Mononuclear cell (primary cell): ENCODE measurements at regions not wholly inside any gene's neighbourhood (a gene's known extent, or its start where the extent isn't known, plus 50 kb on each side); places are given as distances from the start of the nearest gene placed in this dataset.

Experiments used
- H3K27me3 ChIP-seq: 2 replicates; pipeline ENCODE4 v1.6.0; 2011; ENCODE audit warnings: low read length, control low read depth; ENCODE audit not compliant: insufficient read depth
- H3K4me1 ChIP-seq: 2 replicates; pipeline ENCODE4 v1.5.1; 2011; ENCODE audit warnings: mild to moderate bottlenecking, low read length, control low read depth; ENCODE audit not compliant: insufficient read depth
- H3K4me3 ChIP-seq: 2 replicates; pipeline ENCODE4 v1.5.1; 2011; ENCODE audit warnings: mild to moderate bottlenecking, low read length, moderate library complexity
- H3K9me3 ChIP-seq: 2 replicates; pipeline ENCODE4 v1.5.1; 2011; ENCODE audit warnings: low read depth, mild to moderate bottlenecking, control low read depth, low read length

- H3K4me1 ChIP-seq, result peaks cover 15% of the 10 kb centered on the region
- H3K27me3 ChIP-seq, result no peaks in the 10 kb centered on the region
- H3K4me3 ChIP-seq, result no peak overlapping the region
- H3K9me3 ChIP-seq, result no peaks in the 10 kb centered on the region
These were observed 186.9 kb upstream of the ECI2 start for GRCh38 chr6:4322134-4322845.

GRCh38 chr6:4320860-4321259 is 185.5 kb upstream of the ECI2 start:
- Histone ChIP-seq H3K27me3 (no peaks in the 10 kb centered on the region), H3K4me3 (no peak overlapping the region), H3K9me3 (no peaks in the 10 kb centered on the region), H3K4me1 (peaks cover 21% of the 10 kb centered on the region)

DNA sequence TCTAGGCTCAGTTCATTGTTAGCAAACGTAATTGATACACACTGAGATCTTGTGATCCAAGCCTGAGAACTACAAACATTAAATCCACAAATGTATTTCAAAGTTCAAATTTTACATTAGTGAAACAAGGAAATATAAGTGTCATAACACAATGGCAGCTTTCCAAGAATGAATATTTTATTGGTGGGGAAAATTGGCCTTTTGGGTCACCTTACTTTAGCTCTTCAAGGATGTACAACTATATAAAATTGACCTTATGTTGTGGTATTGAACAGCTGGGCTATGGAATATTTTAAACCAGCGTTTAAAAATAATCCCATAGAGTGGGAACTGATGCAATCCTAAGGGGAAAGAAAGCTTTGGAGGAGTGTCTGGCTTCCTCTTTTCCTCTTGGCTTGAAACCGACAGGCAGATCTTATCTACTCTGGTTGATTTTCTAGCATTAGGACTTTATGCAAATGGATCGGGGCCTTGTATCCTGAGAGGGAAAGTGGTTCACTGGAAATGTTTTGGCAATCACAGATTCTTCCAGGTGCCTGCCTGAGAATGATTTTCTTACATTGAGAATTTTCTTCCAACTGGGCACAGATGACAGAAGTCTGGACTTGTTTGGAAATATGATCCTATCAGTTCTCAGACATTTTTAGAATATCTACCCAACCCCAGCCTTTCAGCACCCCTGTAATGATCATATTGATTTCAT is 184.8 kb upstream of the ECI2 start:
- no peak overlapping the region for H3K4me3 ChIP-seq
- no peaks in the 10 kb centered on the region for H3K9me3 ChIP-seq
- no peaks in the 10 kb centered on the region for H3K27me3 ChIP-seq

DNA sequence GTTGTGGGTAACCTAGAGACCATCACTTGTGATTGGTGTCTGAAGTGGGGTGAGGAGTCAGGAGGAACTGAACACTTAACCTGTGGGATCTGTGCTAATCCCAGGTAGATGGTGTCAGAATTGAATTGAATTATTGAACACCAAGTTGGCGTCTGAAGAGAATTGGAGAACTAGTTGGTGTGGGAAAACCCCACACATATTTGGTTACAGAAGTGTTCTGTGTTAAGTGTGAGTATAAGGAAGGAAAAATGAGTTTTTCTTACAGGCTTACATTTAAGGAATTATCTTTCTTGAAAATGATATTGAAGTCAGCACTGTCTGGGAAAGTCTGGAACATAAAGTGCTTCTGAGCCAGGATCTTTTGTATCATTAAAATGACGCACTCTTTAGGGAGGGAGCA is 182.9 kb upstream of the ECI2 start:
- peaks cover 21% of the 10 kb centered on the region for H3K4me1 ChIP-seq
- H3K27me3 ChIP-seq, result no peaks in the 10 kb centered on the region
- no peaks in the 10 kb centered on the region for H3K9me3 ChIP-seq
- H3K4me3 ChIP-seq, result no peak overlapping the region

More for the DNA sequence above, 184.8 kb upstream of the ECI2 start:
- peaks cover 21% of the 10 kb centered on the region for H3K4me1 ChIP-seq

DNA sequence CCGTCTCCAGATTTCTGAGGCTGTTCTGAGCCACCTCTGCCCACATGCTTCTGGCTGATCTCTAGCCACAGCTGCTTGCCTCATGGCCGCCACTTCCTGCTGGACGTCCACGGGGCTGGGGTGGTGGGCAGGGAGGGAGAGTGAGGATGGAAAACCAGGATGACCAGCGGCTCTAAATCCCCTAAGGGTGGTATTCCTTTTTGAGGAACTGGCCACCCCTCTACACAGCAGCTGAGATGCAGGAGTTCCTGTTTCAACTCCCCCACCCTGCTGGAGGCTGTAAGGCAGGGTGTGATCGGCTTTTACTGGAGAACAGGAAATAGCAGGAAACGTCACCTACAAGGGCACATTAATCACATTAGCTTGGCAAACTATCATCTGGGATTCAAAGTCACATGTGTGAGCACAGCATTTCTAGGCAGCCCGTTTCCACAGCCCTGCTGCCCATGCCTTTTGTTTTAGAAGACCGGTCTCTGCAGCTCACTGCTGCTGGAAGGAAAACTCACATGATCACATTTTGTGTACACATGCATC is 181.6 kb upstream of the ECI2 start:
- H3K9me3 ChIP-seq, result peaks cover 13% of the 10 kb centered on the region
- H3K27me3 ChIP-seq, result no peaks in the 10 kb centered on the region
- H3K4me3 ChIP-seq, result no peak overlapping the region
- peaks cover 21% of the 10 kb centered on the region for H3K4me1 ChIP-seq

GRCh38 chr6:4314201-4314707 is 178.9 kb upstream of the ECI2 start:
- peaks cover 16% of the 10 kb centered on the region for H3K4me1 ChIP-seq
- peaks cover 29% of the 10 kb centered on the region for H3K9me3 ChIP-seq
- no peaks in the 10 kb centered on the region for H3K27me3 ChIP-seq
- no peak overlapping the region for H3K4me3 ChIP-seq

DNA sequence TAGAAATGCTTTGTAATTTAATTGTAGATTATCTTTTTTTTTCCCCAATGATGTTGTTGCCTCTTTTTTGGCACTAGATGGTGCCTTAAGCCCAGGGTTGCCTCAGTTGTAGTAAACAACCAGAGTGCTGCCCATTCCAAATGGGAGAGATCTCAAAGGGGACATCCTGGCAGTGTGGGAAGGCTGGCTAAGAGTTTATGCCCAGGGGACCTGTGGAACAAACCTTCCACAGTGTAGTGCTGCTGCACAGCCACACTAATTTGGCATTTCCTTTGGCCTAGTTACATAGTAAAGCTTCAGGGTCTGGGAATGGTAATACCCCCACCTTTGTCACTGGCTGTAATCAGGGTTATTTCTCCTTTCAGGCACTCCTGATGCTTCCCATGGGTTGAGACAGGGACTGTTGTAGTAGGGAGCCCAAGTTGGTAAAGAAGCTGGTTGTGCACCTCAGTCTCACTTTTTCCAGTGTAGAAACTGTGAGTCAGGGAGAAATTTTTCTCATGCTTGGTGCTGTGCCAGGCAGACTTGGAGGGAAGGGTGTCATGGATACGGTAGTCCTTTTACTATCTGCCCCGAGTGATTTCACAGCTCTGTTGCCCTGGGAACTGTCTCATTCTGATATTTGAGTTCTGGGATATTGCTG is 177.8 kb upstream of the ECI2 start:
- Histone ChIP-seq H3K9me3 (peaks cover 29% of the 10 kb centered on the region), H3K4me3 (no peak overlapping the region), H3K4me1 (peaks cover 15% of the 10 kb centered on the region), H3K27me3 (no peaks in the 10 kb centered on the region)

DNA sequence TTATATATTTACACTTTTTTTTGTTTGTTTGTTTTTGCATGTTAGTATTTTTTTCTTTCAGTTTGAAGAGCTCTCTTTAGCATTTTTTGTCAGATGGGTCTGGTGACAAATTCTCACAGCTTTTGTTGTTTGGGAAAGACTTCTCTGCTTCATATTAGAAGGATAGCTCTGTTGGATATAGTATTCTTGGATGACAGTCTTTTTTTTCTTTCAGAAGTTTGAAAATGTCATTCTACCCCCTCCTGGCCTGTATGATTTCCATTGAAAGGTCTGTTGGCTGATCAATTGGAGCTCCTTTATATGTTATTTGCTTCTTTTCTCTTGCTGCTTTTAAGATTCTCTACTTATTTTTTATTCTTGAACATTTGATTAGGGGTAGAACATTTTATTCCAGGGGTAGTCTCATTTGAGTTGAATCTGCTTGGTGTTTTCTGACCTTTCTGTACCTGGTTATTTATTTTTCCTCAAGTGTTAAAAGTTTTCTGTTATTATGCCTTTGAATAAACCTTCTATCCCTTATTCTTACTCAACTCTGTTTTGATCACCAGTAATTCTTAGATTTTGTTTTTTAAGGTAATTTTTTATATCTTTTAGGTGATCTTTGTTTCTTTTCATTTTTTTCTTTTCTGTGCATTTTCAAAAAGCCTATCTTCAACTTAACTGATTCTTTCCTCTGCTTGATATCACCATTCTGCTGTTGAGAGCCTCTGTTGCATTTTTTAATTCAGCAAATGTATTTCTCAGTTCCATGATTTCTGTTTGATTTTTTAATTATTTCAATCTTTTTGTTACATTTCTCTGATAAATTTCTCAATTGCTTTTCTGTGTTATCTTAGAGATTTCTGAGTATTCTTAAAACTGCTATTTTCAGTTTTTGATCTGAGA is 176.8 kb upstream of the ECI2 start:
- H3K4me1 ChIP-seq, result peaks cover 6% of the 10 kb centered on the region
- H3K9me3 ChIP-seq, result peaks cover 29% of the 10 kb centered on the region
- no peaks in the 10 kb centered on the region for H3K27me3 ChIP-seq
- no peak overlapping the region for H3K4me3 ChIP-seq

DNA sequence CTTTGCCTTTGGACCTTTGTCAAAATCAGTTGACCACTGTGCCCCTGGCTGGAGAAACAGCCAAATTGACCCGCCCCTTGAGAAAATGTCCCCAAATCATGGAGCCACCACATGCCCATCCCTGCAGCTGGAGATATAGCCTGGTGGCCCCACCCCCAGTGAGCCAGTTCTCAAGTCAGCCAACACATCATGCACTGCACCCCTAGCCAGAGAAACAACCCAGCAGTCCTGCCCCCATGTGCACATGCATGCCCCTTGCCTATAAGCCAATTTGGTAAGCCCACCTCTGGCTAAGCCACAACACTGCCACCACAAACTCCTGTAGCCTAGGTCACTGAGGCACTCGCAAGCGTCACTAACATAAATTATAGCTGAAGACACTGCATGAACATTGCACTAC is 174.2 kb upstream of the ECI2 start:
- no peaks in the 10 kb centered on the region for H3K4me1 ChIP-seq

GRCh38 chr6:4308364-4308763 is 173.0 kb upstream of the ECI2 start:
- peaks cover 29% of the 10 kb centered on the region for H3K9me3 ChIP-seq
- H3K27me3 ChIP-seq, result peaks cover 2% of the 10 kb centered on the region
- H3K4me1 ChIP-seq, result no peaks in the 10 kb centered on the region
- H3K4me3 ChIP-seq, result no peak overlapping the region

More for the DNA sequence above, 174.2 kb upstream of the ECI2 start:
- H3K9me3 ChIP-seq, result peaks cover 29% of the 10 kb centered on the region
- H3K4me3 ChIP-seq, result no peak overlapping the region
- H3K27me3 ChIP-seq, result peaks cover 2% of the 10 kb centered on the region

DNA sequence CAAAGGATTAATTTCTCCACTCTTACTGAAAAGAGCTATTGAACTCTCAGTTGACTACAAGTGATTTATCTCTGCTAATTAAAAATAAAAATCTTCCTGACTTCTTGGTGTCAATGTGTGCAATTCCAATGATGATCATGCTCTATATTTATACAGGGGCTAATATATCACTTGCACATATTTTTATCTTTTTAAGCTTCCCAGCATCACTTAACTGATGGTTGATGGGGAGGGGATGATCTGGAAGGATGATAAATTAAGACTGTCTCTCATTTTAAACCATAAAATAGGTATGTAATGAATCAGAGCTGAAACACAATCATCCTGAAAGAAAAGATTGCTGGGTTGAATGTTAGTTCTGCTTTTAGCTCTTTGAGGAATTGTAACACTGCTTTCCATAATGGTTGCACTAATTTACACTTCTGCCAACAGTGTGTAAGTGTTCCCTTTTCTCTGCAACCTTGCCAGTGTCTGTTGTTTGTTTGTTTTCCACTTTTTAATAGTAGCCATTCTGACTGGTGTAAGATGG is 169.6 kb upstream of the ECI2 start:
- H3K27me3 ChIP-seq, result peaks cover 2% of the 10 kb centered on the region
- H3K9me3 ChIP-seq, result no peaks in the 10 kb centered on the region
- H3K4me3 ChIP-seq, result no peak overlapping the region
- no peaks in the 10 kb centered on the region for H3K4me1 ChIP-seq

DNA sequence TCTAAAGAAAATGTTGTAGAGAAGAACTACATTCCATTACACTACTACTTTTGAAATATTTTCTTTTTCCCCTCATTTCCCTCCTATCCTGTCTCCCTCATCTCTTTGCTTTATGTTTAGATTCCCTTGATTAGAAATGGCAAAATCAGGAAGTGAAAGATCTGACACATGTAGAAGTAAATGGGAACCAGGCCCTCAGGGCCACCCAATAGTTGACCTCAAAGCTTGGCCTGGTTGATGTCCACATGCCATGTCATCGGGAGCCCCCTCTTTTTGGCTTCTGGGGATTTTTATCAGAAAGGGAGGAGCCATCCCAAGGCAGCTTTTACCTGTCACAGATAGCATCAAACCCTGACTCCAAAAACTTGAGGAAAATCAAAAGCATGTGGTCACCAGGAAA is 168.3 kb upstream of the ECI2 start:
- no peaks in the 10 kb centered on the region for H3K4me1 ChIP-seq
- peaks cover 2% of the 10 kb centered on the region for H3K27me3 ChIP-seq
- no peaks in the 10 kb centered on the region for H3K9me3 ChIP-seq
- no peak overlapping the region for H3K4me3 ChIP-seq

DNA sequence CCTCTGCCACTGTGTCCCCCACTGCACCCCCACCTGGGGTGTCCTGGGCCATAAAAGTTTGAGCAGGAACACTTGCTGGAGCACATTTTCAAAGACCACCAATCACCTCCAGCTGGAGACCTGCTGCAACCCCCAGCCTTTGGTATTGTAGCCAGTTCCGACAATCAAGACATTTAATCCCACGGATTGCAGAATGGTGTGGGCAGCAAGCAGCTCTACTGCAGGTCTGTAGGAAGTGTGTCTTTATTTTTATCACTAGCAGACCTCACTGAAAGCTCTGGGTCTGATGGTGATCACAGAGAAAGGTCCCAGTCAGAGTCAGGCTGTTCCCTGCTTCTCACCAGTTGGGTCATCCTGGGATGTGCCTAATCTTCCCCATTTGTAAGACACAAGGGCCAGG is 167.1 kb upstream of the ECI2 start:
- Histone ChIP-seq H3K4me1 (no peaks in the 10 kb centered on the region), H3K4me3 (no peak overlapping the region), H3K27me3 (peaks cover 2% of the 10 kb centered on the region), H3K9me3 (no peaks in the 10 kb centered on the region)

DNA sequence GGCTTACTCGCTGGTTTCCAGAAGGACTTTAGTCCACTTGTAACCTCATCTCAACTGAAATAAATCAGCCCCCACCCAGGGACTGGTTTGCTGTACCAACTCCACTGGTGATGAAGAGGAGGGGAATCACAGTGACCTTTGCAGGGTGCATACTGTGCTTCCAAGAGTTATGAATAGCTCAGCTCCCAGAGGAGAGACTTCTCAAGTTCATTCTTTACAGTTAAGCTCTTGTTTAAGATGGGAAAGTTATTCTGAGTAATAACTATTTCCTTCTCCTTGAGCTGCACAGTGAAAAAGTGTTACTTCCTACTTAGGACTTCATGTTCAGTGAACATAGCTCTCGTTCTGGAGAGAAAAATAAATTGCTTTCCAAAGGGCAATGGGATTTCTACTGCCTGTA is 166.5 kb upstream of the ECI2 start:
- Histone ChIP-seq H3K4me1 (no peaks in the 10 kb centered on the region), H3K9me3 (no peaks in the 10 kb centered on the region), H3K27me3 (peaks cover 2% of the 10 kb centered on the region), H3K4me3 (no peak overlapping the region)
